ENCODE measurements at regions not wholly inside any gene's neighbourhood (a gene's known extent, or its start where the extent isn't known, plus 50 kb on each side); places are given as distances from the start of the nearest gene placed in this dataset.

DNA sequence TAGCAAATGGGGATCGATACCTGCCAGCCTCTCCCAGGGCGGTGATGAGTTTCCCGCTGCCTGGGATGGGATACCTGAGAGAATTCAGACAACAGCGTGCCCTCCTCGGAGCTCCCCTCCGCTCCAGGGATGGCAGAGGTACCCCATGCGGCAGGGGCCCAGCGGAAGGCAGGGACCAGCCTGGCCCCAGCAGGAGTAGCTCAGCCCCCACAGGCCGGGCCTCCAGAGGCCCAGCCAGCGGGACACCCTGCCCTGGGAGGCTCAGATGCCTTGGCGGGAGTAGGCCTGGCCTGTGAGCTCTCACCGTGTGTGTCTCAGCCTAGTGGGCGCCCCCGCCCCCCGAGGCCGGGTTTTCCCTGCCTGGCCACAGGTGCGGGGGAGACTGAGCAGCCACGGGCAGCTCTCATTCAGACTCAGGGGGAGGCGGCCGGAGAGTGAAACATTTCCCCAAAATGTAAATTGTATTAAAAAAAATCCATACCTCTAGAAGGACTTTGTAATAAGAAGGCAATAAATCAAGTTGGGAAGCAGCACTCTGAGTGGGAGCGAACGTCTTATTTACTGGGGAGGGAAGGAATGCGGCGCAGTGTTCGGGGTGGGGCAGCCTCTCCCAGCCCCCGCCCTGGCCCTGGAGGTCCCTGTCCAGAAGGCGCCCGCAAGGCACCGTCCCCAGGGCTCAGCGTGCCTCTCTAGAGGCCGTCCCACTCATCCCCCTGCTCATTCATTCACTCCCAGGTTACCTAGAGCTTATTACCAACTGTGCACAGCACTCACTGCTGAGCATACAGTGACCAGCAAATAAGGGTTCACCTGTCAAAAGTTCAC, 888.0 kb downstream of the BRD1 start (continued):
- TF ChIP-seq, protein P1, sequence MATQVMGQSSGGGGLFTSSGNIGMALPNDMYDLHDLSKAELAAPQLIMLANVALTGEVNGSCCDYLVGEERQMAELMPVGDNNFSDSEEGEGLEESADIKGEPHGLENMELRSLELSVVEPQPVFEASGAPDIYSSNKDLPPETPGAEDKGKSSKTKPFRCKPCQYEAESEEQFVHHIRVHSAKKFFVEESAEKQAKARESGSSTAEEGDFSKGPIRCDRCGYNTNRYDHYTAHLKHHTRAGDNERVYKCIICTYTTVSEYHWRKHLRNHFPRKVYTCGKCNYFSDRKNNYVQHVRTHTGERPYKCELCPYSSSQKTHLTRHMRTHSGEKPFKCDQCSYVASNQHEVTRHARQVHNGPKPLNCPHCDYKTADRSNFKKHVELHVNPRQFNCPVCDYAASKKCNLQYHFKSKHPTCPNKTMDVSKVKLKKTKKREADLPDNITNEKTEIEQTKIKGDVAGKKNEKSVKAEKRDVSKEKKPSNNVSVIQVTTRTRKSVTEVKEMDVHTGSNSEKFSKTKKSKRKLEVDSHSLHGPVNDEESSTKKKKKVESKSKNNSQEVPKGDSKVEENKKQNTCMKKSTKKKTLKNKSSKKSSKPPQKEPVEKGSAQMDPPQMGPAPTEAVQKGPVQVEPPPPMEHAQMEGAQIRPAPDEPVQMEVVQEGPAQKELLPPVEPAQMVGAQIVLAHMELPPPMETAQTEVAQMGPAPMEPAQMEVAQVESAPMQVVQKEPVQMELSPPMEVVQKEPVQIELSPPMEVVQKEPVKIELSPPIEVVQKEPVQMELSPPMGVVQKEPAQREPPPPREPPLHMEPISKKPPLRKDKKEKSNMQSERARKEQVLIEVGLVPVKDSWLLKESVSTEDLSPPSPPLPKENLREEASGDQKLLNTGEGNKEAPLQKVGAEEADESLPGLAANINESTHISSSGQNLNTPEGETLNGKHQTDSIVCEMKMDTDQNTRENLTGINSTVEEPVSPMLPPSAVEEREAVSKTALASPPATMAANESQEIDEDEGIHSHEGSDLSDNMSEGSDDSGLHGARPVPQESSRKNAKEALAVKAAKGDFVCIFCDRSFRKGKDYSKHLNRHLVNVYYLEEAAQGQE (IDR thresholded peaks at IDR 0.05; ENCODE audit: unreplicated experiment) = no peak
- TF ChIP-seq, protein P2, sequence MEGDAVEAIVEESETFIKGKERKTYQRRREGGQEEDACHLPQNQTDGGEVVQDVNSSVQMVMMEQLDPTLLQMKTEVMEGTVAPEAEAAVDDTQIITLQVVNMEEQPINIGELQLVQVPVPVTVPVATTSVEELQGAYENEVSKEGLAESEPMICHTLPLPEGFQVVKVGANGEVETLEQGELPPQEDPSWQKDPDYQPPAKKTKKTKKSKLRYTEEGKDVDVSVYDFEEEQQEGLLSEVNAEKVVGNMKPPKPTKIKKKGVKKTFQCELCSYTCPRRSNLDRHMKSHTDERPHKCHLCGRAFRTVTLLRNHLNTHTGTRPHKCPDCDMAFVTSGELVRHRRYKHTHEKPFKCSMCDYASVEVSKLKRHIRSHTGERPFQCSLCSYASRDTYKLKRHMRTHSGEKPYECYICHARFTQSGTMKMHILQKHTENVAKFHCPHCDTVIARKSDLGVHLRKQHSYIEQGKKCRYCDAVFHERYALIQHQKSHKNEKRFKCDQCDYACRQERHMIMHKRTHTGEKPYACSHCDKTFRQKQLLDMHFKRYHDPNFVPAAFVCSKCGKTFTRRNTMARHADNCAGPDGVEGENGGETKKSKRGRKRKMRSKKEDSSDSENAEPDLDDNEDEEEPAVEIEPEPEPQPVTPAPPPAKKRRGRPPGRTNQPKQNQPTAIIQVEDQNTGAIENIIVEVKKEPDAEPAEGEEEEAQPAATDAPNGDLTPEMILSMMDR (conservative IDR thresholded peaks at IDR 0.05; ENCODE audit: low read depth in 2 of 2) = no peak
- no peak for TF ChIP-seq ZNF331 (CRISPR knock-in tag; IDR thresholded peaks at IDR 0.05; ENCODE audit: low read depth)

- DNase-seq (ENCODE audit: low spot score) = no peak
- H3K9me3 Mint-ChIP-seq = peaks cover 31% of the 10 kb centered on the region
- Histone ChIP-seq H4K20me1 (replicated peaks; ENCODE audit: insufficient read depth) (no peaks in the 10 kb centered on the region), H3K36me3 (ENCODE audit: insufficient read depth) (peaks cover 7% of the 10 kb centered on the region; the same call in 1 of the 2 replicates), H3K4me3 (no peak overlapping the region), H3K4me2 (no peak overlapping the region), H3K27me3 (ENCODE audit: insufficient read depth) (no peaks in the 10 kb centered on the region), H2AFZ (no peak overlapping the region), H3K9me2 (ENCODE audit: insufficient read depth) (no peaks in the 10 kb centered on the region), H3K27ac (ENCODE audit: low read depth) (no peak overlapping the region), H3K79me2 (replicated peaks; ENCODE audit: insufficient read depth) (no peaks in the 10 kb centered on the region), H3K4me1 (ENCODE audit: insufficient read depth) (no peaks in the 10 kb centered on the region), H3F3A (replicated peaks; ENCODE audit: low read depth) (no peaks in the 10 kb centered on the region)
- H3K4me1 Mint-ChIP-seq = no peaks in the 10 kb centered on the region
- peaks cover 6% of the 10 kb centered on the region for H3K27me3 Mint-ChIP-seq (ENCODE audit: insufficient read depth, low read depth, poor library complexity)
- no peak for ATAC-seq
- peaks cover 16% of the 10 kb centered on the region; the same call in 1 of the 3 replicates for H3K36me3 Mint-ChIP-seq (ENCODE audit: low read depth)
- no peak overlapping the region for H3K27ac Mint-ChIP-seq
- H3K4me3 Mint-ChIP-seq = no peak overlapping the region
- TF ChIP-seq EZH2 (IDR thresholded peaks at IDR 0.05; ENCODE audit: low read depth, unreplicated experiment) (no peak), JUNB (IDR thresholded peaks at IDR 0.05; ENCODE audit: unreplicated experiment) (no peak), POLR2AphosphoS5 (IDR thresholded peaks at IDR 0.05; ENCODE audit: low read depth) (no peak), CREB1 (CRISPR knock-in tag; IDR thresholded peaks at IDR 0.05; ENCODE audit: low read depth) (no peak), ZNF331 (CRISPR knock-in tag; IDR thresholded peaks at IDR 0.05; ENCODE audit: low read depth) (no peak), NANOG (IDR thresholded peaks at IDR 0.05; ENCODE audit: borderline replicate concordance) (no peak), STAT1 (IDR thresholded peaks at IDR 0.05; ENCODE audit: unreplicated experiment) (no peak), ZNF462 (CRISPR knock-in tag; IDR thresholded peaks at IDR 0.05) (no peak)
- TF ChIP-seq, protein P2 (conservative IDR thresholded peaks at IDR 0.05; ENCODE audit: low read depth in 2 of 2) = no peak
Observed at GRCh38 chr22:48938741-48939140, 888.9 kb downstream of the BRD1 start.

All from GM23338 (cell line).